GM12891 (cell line): ENCODE measurements at regions not wholly inside any gene's neighbourhood (a gene's known extent, or its start where the extent isn't known, plus 50 kb on each side); places are given as distances from the start of the nearest gene placed in this dataset.
"Not testable (repeated sequence)": the region's sequence is repeated elsewhere in the genome, so short reads cannot be mapped to it uniquely, and the experiment has no call there.

Experiments
- PAX5 ChIP-seq: IDR thresholded peaks from 2 replicates; pipeline ENCODE4 v1.6.1; 2011; ENCODE audit warnings: low read length, moderate library complexity, mild to moderate bottlenecking; ENCODE audit not compliant: insufficient read depth, severe bottlenecking
- POLR2A ChIP-seq: IDR thresholded peaks from 2 replicates; pipeline ENCODE4 v1.6.1; 2011; ENCODE audit warnings: low read depth, low read length, control low read depth
- POLR2AphosphoS5 ChIP-seq: IDR thresholded peaks from 2 replicates; pipeline ENCODE4 v1.6.1; 2011; ENCODE audit warnings: low read depth, low read length, control low read depth
- TAF1 ChIP-seq: IDR thresholded peaks from 2 replicates; pipeline ENCODE4 v1.6.1; 2011; ENCODE audit warnings: low read depth, low read length, control low read depth

- not testable (repeated sequence) for TF ChIP-seq TAF1, POLR2AphosphoS5, PAX5, POLR2A
Observed at GRCh38 chr1:121080904-121081264, 103.3 kb downstream of the FAM72B start.
